ENCODE measurements at regions not wholly inside any gene's neighbourhood (a gene's known extent, or its start where the extent isn't known, plus 50 kb on each side); places are given as distances from the start of the nearest gene placed in this dataset.

DNA sequence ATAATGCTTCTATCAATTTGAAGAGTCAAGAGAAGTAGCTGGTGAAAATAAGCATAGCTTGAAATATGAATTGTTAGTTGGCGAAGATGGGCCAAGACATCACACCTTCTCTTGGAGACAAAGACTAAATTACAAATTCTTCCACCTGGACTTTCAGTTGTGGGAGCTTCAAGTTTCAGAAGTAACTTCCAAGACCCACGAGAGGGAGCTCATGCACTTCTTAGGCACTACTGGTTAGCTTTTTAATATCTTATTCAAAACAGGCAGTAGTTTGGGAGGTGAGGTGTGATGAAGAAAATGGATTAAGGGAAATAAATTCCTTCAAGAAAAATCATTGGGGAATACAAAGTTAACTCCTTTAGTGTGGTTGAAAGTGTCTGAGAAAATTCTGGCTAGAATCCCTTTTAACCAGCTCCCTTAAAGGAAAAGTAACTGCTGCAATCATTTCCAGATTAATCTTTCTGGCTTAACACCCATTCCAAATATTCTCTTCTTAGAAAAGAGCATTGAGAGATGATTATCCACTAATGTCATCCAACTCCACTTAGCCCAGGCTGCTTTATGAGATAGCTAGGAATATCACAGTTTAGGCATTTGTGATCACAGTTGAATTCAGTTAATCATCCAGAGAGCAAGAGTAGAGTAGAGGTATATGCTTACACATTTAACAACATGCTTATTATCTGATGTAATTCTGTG is 139.5 kb upstream of the DMRTA1 start:
- Histone ChIP-seq H3K9me3 (ENCODE audit: control insufficient read depth, low read length) (peaks cover 17% of the 10 kb centered on the region), H3K4me3 (ENCODE audit: low read length) (no peak overlapping the region), H3K4me1 (ENCODE audit: control insufficient read depth, insufficient read depth, low read length) (no peaks in the 10 kb centered on the region), H3K36me3 (ENCODE audit: control insufficient read depth, insufficient read depth, low read length) (no peaks in the 10 kb centered on the region), H3K27me3 (ENCODE audit: control insufficient read depth, insufficient read depth, low read length, poor library complexity, severe bottlenecking) (no peaks in the 10 kb centered on the region), H3K9ac (ENCODE audit: extremely low read depth, low read length, poor library complexity, severe bottlenecking) (no peak overlapping the region), H3K27ac (ENCODE audit: low read depth, low read length) (no peak overlapping the region)
- Mint-ChIP-seq H3K9me3 (peaks cover 17% of the 10 kb centered on the region), H3K4me3 (no peak overlapping the region), H3K27me3 (ENCODE audit: insufficient read depth) (no peaks in the 10 kb centered on the region), H3K36me3 (ENCODE audit: low read depth) (no peaks in the 10 kb centered on the region), H3K4me1 (no peaks in the 10 kb centered on the region), H3K27ac (no peak overlapping the region)
- peak; percentile 60 for DNase-seq
- 34 to 80% methylated on average over 1 to 2 of the region's 2 CpGs for WGBS, 2 experiments (ENCODE audit: insufficient coverage in 1 of 2, insufficient read length in 1 of 2)
- TF ChIP-seq, protein P1, sequence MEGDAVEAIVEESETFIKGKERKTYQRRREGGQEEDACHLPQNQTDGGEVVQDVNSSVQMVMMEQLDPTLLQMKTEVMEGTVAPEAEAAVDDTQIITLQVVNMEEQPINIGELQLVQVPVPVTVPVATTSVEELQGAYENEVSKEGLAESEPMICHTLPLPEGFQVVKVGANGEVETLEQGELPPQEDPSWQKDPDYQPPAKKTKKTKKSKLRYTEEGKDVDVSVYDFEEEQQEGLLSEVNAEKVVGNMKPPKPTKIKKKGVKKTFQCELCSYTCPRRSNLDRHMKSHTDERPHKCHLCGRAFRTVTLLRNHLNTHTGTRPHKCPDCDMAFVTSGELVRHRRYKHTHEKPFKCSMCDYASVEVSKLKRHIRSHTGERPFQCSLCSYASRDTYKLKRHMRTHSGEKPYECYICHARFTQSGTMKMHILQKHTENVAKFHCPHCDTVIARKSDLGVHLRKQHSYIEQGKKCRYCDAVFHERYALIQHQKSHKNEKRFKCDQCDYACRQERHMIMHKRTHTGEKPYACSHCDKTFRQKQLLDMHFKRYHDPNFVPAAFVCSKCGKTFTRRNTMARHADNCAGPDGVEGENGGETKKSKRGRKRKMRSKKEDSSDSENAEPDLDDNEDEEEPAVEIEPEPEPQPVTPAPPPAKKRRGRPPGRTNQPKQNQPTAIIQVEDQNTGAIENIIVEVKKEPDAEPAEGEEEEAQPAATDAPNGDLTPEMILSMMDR (conservative IDR thresholded peaks at IDR 0.05): peak; percentile 91

DNA sequence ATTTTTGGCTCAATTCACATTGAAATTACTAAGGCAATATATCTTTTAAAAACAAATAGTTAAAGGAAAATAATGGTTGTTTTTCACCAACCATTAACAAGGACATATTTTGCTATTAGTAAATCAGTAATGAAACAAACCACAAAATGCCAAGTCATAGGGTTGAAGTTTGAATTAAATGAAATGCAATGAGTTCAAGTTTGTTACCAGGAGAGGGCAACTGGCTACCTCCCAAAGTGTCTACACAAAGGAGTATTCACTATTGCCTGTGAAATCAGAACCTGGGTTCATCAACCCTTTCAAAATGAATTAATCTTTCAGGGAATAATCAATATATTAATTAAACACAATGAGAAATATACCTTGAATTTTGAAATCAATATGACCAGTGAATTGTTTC is 138.4 kb upstream of the DMRTA1 start:
- no peak overlapping the region for H3K4me3 ChIP-seq (ENCODE audit: low read length)
- Mint-ChIP-seq H3K27me3 (ENCODE audit: insufficient read depth) (no peaks in the 10 kb centered on the region), H3K4me3 (no peak overlapping the region), H3K4me1 (no peaks in the 10 kb centered on the region), H3K9me3 (peaks cover 17% of the 10 kb centered on the region), H3K27ac (no peak overlapping the region), H3K36me3 (ENCODE audit: low read depth) (no peaks in the 10 kb centered on the region)
- H3K36me3 ChIP-seq (ENCODE audit: control insufficient read depth, insufficient read depth, low read length): no peaks in the 10 kb centered on the region
- TF ChIP-seq, protein P1 (conservative IDR thresholded peaks at IDR 0.05): peak; percentile 56
- H3K27me3 ChIP-seq (ENCODE audit: control insufficient read depth, insufficient read depth, low read length, poor library complexity, severe bottlenecking): no peaks in the 10 kb centered on the region
- no peak overlapping the region for H3K27ac ChIP-seq (ENCODE audit: low read depth, low read length)
- no peak overlapping the region for H3K9ac ChIP-seq (ENCODE audit: extremely low read depth, low read length, poor library complexity, severe bottlenecking)
- no peaks in the 10 kb centered on the region for H3K4me1 ChIP-seq (ENCODE audit: control insufficient read depth, insufficient read depth, low read length)
- no peak for DNase-seq
- peaks cover 19% of the 10 kb centered on the region for H3K9me3 ChIP-seq (ENCODE audit: control insufficient read depth, low read length)

DNA sequence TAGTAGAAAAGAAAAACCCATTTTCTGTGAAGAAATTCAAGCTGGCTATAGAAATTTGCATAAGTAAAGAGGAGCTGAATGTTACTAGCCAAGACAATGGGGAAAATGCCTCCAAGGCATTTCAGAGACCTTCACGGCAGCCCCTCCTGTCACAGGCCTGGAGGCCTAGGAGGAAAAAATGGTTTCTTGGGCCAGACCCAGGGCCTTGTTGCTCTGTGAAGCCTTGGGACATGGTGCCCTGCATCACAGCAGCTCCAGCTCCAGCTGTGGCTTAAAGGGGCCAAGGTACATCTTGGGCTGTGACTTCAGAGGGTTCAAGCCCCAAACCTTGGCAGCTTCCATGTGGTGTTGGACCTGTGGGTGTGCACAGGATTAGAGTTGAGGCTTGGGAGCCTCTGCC is 130.0 kb upstream of the DMRTA1 start:
- Mint-ChIP-seq H3K9me3 (peaks cover 35% of the 10 kb centered on the region), H3K4me3 (no peak overlapping the region), H3K4me1 (no peaks in the 10 kb centered on the region), H3K36me3 (ENCODE audit: low read depth) (peaks cover 5% of the 10 kb centered on the region), H3K27me3 (ENCODE audit: insufficient read depth) (no peaks in the 10 kb centered on the region), H3K27ac (no peak overlapping the region)
- DNase-seq: peak; percentile 42
- H3K4me1 ChIP-seq (ENCODE audit: control insufficient read depth, insufficient read depth, low read length): no peaks in the 10 kb centered on the region
- TF ChIP-seq, protein P1 (conservative IDR thresholded peaks at IDR 0.05): no peak
- no peak overlapping the region for H3K4me3 ChIP-seq (ENCODE audit: low read length)
- no peaks in the 10 kb centered on the region for H3K36me3 ChIP-seq (ENCODE audit: control insufficient read depth, insufficient read depth, low read length)
- H3K9ac ChIP-seq (ENCODE audit: extremely low read depth, low read length, poor library complexity, severe bottlenecking): no peak overlapping the region
- H3K27me3 ChIP-seq (ENCODE audit: control insufficient read depth, insufficient read depth, low read length, poor library complexity, severe bottlenecking): no peaks in the 10 kb centered on the region
- peaks cover 37% of the 10 kb centered on the region for H3K9me3 ChIP-seq (ENCODE audit: control insufficient read depth, low read length)
- WGBS, 2 experiments (ENCODE audit: insufficient coverage in 1 of 2, insufficient read length in 1 of 2): 83 to 94% methylated on average over 1 of the region's 1 CpG
- no peak overlapping the region for H3K27ac ChIP-seq (ENCODE audit: low read depth, low read length)

Measured in endodermal cell (in vitro differentiated cells).